ENCODE measurements at regions not wholly inside any gene's neighbourhood (a gene's known extent, or its start where the extent isn't known, plus 50 kb on each side); places are given as distances from the start of the nearest gene placed in this dataset.
"Not testable (repeated sequence)": the region's sequence is repeated elsewhere in the genome, so short reads cannot be mapped to it uniquely, and the experiment has no call there.

- Histone ChIP-seq H3K9me3 (ENCODE audit: control insufficient read depth, insufficient read depth, low read depth, low read length) (no peaks in the 10 kb centered on the region), H3K4me3 (ENCODE audit: low read depth in 2 of 2, low read length in 2 of 2) (no peak overlapping the region), H3K27ac (ENCODE audit: low read length) (no peak overlapping the region), H3K4me1 (ENCODE audit: control insufficient read depth, insufficient read depth, low read length) (no peaks in the 10 kb centered on the region), H3K36me3 (ENCODE audit: control insufficient read depth, insufficient read depth, low read length) (no peaks in the 10 kb centered on the region), H3K27me3 (ENCODE audit: control insufficient read depth, insufficient read depth, low read length) (no peaks in the 10 kb centered on the region)
- DNase-seq (ENCODE audit: low read depth, low spot score): no peak
- in situ Hi-C loops (cut with HindIII; ENCODE audit: low pct_unique_long_range_greater_than_20kb, low sequenced_read_pairs): no loop called here
- ChIA-PET POLR2A (no interaction called here), CTCF (no interaction called here)
- TF ChIP-seq CTCF (IDR thresholded peaks at IDR 0.05) (no peak), SIN3A (IDR thresholded peaks at IDR 0.05; ENCODE audit: borderline replicate concordance, insufficient read depth, low read depth, low read length) (no peak), POLR2AphosphoS5 (IDR thresholded peaks at IDR 0.05; ENCODE audit: low read depth, low read length) (no peak), TCF7L2 (IDR thresholded peaks at IDR 0.05; ENCODE audit: low read depth, low read length) (no peak), REST (IDR thresholded peaks at IDR 0.05; ENCODE audit: insufficient read depth in 1 of 2, low read depth in 2 of 2, low read length in 1 of 2) (no peak)
- ATAC-seq: no peak
- no TSS peak for BruUV-seq (replicated peaks)
- intact Hi-C loops (cut with micrococcal nuclease; ENCODE audit: unreplicated experiment): no loop called here
These were observed 865.1 kb upstream of the ACVR2A start for GRCh38 chr2:146979746-146980145.

- Histone ChIP-seq H3K27ac (ENCODE audit: low read length) (no peak overlapping the region), H3K4me3 (ENCODE audit: low read depth in 2 of 2, low read length in 2 of 2) (no peak overlapping the region), H3K36me3 (ENCODE audit: control insufficient read depth, insufficient read depth, low read length) (no peaks in the 10 kb centered on the region), H3K27me3 (ENCODE audit: control insufficient read depth, insufficient read depth, low read length) (no peaks in the 10 kb centered on the region), H3K4me1 (ENCODE audit: control insufficient read depth, insufficient read depth, low read length) (no peaks in the 10 kb centered on the region), H3K9me3 (ENCODE audit: control insufficient read depth, insufficient read depth, low read depth, low read length) (no peaks in the 10 kb centered on the region)
- BruUV-seq (replicated peaks): no TSS peak
- intact Hi-C loops (cut with micrococcal nuclease; ENCODE audit: unreplicated experiment): no loop called here
- ATAC-seq (no peak), DNase-seq (ENCODE audit: low read depth, low spot score) (no peak)
- ChIA-PET CTCF (no interaction called here), POLR2A (no interaction called here)
- no peak for TF ChIP-seq POLR2AphosphoS5 (IDR thresholded peaks at IDR 0.05; ENCODE audit: low read depth, low read length)
- no peak for TF ChIP-seq CTCF (IDR thresholded peaks at IDR 0.05)
- no peak for TF ChIP-seq SIN3A (IDR thresholded peaks at IDR 0.05; ENCODE audit: borderline replicate concordance, insufficient read depth, low read depth, low read length)
- no peak for TF ChIP-seq REST (IDR thresholded peaks at IDR 0.05; ENCODE audit: insufficient read depth in 1 of 2, low read depth in 2 of 2, low read length in 1 of 2)
- no peak for TF ChIP-seq TCF7L2 (IDR thresholded peaks at IDR 0.05; ENCODE audit: low read depth, low read length)
- in situ Hi-C loops (cut with HindIII; ENCODE audit: low pct_unique_long_range_greater_than_20kb, low sequenced_read_pairs): no loop called here
These were observed 866.0 kb upstream of the ACVR2A start for GRCh38 chr2:146978577-146979555.

- DNase-seq (ENCODE audit: low read depth, low spot score); BruUV-seq (replicated peaks); H3K4me1 ChIP-seq (ENCODE audit: control insufficient read depth, insufficient read depth, low read length); POLR2A ChIA-PET; intact Hi-C loops (cut with micrococcal nuclease; ENCODE audit: unreplicated experiment); H3K27ac ChIP-seq (ENCODE audit: low read length); ATAC-seq; H3K36me3 ChIP-seq (ENCODE audit: control insufficient read depth, insufficient read depth, low read length); H3K27me3 ChIP-seq (ENCODE audit: control insufficient read depth, insufficient read depth, low read length); H3K9me3 ChIP-seq (ENCODE audit: control insufficient read depth, insufficient read depth, low read depth, low read length); CTCF ChIA-PET; in situ Hi-C loops (cut with HindIII; ENCODE audit: low pct_unique_long_range_greater_than_20kb, low sequenced_read_pairs); H3K4me3 ChIP-seq (ENCODE audit: low read depth in 2 of 2, low read length in 2 of 2): not testable (repeated sequence)
These were observed 873.8 kb upstream of the ACVR2A start for GRCh38 chr2:146970981-146971380.
